Lung (tissue), 11 donors: ENCODE measurements at regions not wholly inside any gene's neighbourhood (a gene's known extent, or its start where the extent isn't known, plus 50 kb on each side); places are given as distances from the start of the nearest gene placed in this dataset.

Experiments
- ATAC-seq: fragments of 200-7000 bp; cut with Tn5 transposase; one replicate; pipeline ENCODE4 v1.9.1; 2020; ENCODE audit warnings: moderate number of reproducible peaks; ENCODE audit not compliant: insufficient read depth, low FRiP score
- DNase-seq, 3 donors: peaks; one replicate each; pipeline ENCODE4 v3.0.0-alpha.2; 2013 to 2017
- H3K27ac ChIP-seq, 2 donors: one replicate each; pipeline ENCODE4 v1.5.1; 2013; ENCODE audit warnings: mild to moderate bottlenecking in 2 of 2, moderate library complexity in 2 of 2, control low read depth in 1 of 2, inconsistent platforms in 1 of 2, low read depth in 1 of 2, low read length in 1 of 2
- H3K27me3 ChIP-seq, 3 donors: one replicate each; pipeline ENCODE4 v1.5.1; 2013; ENCODE audit warnings: low read length in 2 of 3; ENCODE audit not compliant: control insufficient read depth in 3 of 3, insufficient read depth in 3 of 3
- H3K36me3 ChIP-seq, 4 donors: one replicate each; pipeline ENCODE4 v1.5.1; 2013; ENCODE audit warnings: low read length in 4 of 4, mild to moderate bottlenecking in 1 of 4, moderate library complexity in 1 of 4; ENCODE audit not compliant: control insufficient read depth in 4 of 4, insufficient read depth in 4 of 4
- H3K4me1 ChIP-seq, 5 donors: one replicate each; pipeline ENCODE4 v1.5.1; 2013; ENCODE audit warnings: low read length in 5 of 5, mild to moderate bottlenecking in 2 of 5, moderate library complexity in 1 of 5; ENCODE audit not compliant: control insufficient read depth in 5 of 5, insufficient read depth in 5 of 5
- H3K4me3 ChIP-seq: one replicate; pipeline ENCODE4 v1.5.1; 2013; ENCODE audit warnings: mild to moderate bottlenecking, control low read depth, moderate library complexity
- H3K9ac ChIP-seq, 2 donors: one replicate each; pipeline ENCODE4 v1.5.1; 2013; ENCODE audit warnings: low read length in 2 of 2, control low read depth in 1 of 2; ENCODE audit not compliant: insufficient read depth in 1 of 2
- H3K9me3 ChIP-seq, 4 donors: one replicate each; pipeline ENCODE4 v1.5.1; 2013; ENCODE audit warnings: low read length in 3 of 4, mild to moderate bottlenecking in 1 of 4, moderate library complexity in 1 of 4; ENCODE audit not compliant: control insufficient read depth in 4 of 4, insufficient read depth in 3 of 4
- CTCF ChIP-seq: IDR thresholded peaks from 2 replicates; pipeline ENCODE4 v1.5.1; 2012; ENCODE audit warnings: mild to moderate bottlenecking; ENCODE audit errors: control extremely low read depth, extremely low read depth
- WGBS, 2 donors: extraction: QIAGEN DNeasy Blood & Tissue Kit; methylation state at CpG; one replicate each; pipeline ENCODE4 v1.1.7; 2013; 5-methylcytosine and 5-hydroxymethylcytosine counted together
- donor health status: control.
- donor health status: control.
- donor health status: Bipolar disorder and iron deficiency.
- donor health status: healthy.
- donor health status: DM: yes; HTN: yes; CAD: no.

GRCh38 chr5:2432076-2432920 is 319.2 kb downstream of the IRX2 start:
- Histone ChIP-seq H3K27ac (no peak overlapping the region), H3K9ac (no peak overlapping the region), H3K27me3 (no peaks in the 10 kb centered on the region), H3K9me3 (peaks cover 0 to 1% (median 0%) of the 10 kb centered on the region in 4 donors), H3K4me1 (peaks cover 0 to 6% (median 0%) of the 10 kb centered on the region in 5 donors), H3K4me3 (no peak overlapping the region), H3K36me3 (no peaks in the 10 kb centered on the region)
- WGBS, 2 donors = 67 to 74% methylated on average over 14 of the region's 14 CpGs
- DNase-seq (no peak), ATAC-seq (no peak)
- TF ChIP-seq CTCF = no peak

- WGBS, 2 donors = 72 to 75% methylated on average over 5 of the region's 5 CpGs
- H3K4me3 ChIP-seq = no peak overlapping the region
- H3K36me3 ChIP-seq = no peaks in the 10 kb centered on the region
- TF ChIP-seq CTCF = no peak
- DNase-seq = no peak
- H3K27me3 ChIP-seq = no peaks in the 10 kb centered on the region
- H3K4me1 ChIP-seq = peaks cover 0 to 6% (median 0%) of the 10 kb centered on the region in 5 donors
- H3K9ac ChIP-seq = no peak overlapping the region
- H3K27ac ChIP-seq = no peak overlapping the region
- peaks cover 0 to 1% (median 0%) of the 10 kb centered on the region in 4 donors for H3K9me3 ChIP-seq
- no peak for ATAC-seq
Measured at GRCh38 chr5:2430606-2431005, 320.9 kb downstream of the IRX2 start.

GRCh38 chr5:2427983-2428382 is 323.5 kb downstream of the IRX2 start:
- TF ChIP-seq CTCF = no peak
- Histone ChIP-seq H3K4me1 (peaks cover 0 to under 1% (median 0%) of the 10 kb centered on the region in 5 donors), H3K9ac (no peak overlapping the region), H3K9me3 (peaks cover 0 to 5% (median under 1%) of the 10 kb centered on the region in 4 donors), H3K27ac (no peak overlapping the region), H3K4me3 (no peak overlapping the region), H3K36me3 (no peaks in the 10 kb centered on the region), H3K27me3 (no peaks in the 10 kb centered on the region)
- ATAC-seq (no peak), DNase-seq (no peak)
- WGBS, 2 donors = 76 to 80% methylated on average over 4 of the region's 4 CpGs
